Thyroid gland (tissue), 4 donors: ENCODE measurements at regions not wholly inside any gene's neighbourhood (a gene's known extent, or its start where the extent isn't known, plus 50 kb on each side); places are given as distances from the start of the nearest gene placed in this dataset.

Experiments used
- CTCF ChIP-seq, 6 experiments: fragments of 200-600 bp in 3 of 6; fragments of 450-650 bp in 3 of 6; sonication (generic) in 3 of 6; IDR thresholded peaks; one replicate each; pipeline ENCODE4 v1.5.1; 2016 to 2019; ENCODE audit warnings: antibody characterized with exemption in 6 of 6, mild to moderate bottlenecking in 2 of 6, inconsistent platforms in 1 of 6, moderate library complexity in 1 of 6
- POLR2A ChIP-seq, 2 donors: fragments of 450-650 bp; IDR thresholded peaks; one replicate each; pipeline ENCODE4 v1.6.1; 2017; ENCODE audit warnings: antibody characterized with exemption in 2 of 2, mild to moderate bottlenecking in 2 of 2, moderate library complexity in 1 of 2

GRCh38 chr3:28980631-28981030 is 300.2 kb upstream of the RBMS3 start:
- no peak for TF ChIP-seq POLR2A (IDR thresholded peaks at IDR 0.05)
- TF ChIP-seq CTCF (IDR thresholded peaks at IDR 0.05), result no peak
